OCI-M1 (cell line): ENCODE measurements at regions not wholly inside any gene's neighbourhood (a gene's known extent, or its start where the extent isn't known, plus 50 kb on each side); places are given as distances from the start of the nearest gene placed in this dataset.
A peak's percentile ranks its signal among the peaks of the same experiment; 100 is the strongest.

Experiments used
- DNase-seq: peaks from one replicate; lab custom pipeline; 2025; lab: John Stamatoyannopoulos, UW

DNA sequence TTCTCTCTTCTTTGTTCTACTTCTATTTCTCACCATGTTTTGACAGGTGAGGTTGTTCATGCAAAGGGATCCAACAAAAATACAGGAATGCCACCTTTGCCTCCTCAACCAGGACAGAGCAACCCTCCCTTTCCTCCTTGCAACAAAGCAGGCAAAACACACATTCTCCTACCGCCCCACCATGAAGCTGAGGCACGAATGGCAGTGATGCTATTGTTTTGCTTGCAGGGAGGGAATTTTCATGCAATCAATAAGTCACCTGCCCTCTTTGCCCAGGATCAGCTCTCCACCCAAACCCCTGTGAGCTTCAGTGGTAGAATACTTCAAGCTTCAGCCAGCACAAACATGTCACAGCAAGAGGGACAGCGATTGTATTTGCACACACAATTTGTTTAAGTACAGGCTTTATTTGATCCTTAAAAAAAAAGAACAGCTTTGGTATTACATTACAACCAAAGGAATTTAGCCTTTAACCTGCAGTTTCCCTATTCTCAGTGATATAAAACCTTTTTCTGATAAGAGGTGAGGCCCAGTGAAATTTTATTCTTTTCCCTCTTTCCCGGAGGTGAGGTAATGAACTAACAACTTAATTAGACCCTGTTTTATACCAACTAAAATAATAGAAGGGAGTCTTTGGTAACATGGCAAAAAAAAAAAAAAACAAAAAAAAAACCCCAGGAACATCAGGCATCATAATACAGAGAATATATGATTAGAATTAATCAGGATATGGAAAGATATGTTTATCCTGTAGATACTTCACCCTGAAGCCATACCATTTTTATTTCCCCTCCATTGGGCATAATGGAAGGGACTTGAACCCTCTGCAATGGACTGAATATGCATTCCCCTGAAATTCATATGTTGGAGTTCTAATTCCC lies 87.0 kb upstream of the EEA1 start:
- no peak for DNase-seq

DNA sequence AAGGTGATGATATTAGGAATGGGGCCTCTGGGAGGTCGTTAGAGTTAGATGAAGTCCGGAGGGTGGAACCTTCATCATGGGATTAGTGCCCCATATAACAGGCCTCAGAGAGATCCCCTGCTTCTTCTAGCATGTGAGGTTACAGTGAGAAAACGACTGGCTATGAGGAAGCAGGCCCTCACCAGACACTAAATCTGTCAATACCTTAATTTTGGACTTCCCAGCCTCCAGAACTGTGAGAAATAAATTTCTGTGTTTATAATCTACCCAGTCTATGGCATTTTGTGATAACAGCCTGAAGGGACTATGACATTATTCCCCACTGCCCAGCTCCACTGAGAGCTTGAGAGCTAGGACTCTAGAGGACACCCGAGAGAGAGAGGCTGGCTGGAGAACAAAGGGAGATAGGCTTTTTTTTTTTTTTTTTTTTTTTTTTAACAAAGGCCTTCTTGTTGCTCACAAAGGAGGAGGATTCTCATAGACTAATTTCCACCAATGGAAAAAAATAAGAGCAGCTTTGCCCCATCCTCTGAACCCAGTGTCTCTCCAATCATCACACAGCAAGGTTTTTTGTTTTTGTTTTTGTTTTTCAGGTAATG lies 87.8 kb upstream of the EEA1 start:
- no peak for DNase-seq

DNA sequence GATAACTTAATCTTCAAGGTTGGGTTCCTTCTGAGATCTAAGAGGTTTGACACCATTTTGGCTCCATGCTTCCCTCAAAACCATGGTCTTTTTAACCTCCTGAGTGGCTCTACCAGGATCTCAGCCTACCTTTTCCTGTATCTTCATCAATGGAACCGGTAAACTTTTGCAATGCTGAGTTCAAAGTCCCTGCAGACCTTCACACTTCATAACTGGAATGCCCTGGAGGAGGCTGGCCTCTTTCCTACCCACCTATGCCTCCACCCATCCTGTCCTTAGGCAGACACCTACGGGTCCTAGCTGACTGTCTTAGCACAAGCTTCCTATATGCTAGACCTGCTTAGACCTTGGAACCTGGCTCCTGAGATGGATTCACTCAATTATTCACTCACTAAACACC lies 89.5 kb upstream of the EEA1 start:
- DNase-seq, result no peak

DNA sequence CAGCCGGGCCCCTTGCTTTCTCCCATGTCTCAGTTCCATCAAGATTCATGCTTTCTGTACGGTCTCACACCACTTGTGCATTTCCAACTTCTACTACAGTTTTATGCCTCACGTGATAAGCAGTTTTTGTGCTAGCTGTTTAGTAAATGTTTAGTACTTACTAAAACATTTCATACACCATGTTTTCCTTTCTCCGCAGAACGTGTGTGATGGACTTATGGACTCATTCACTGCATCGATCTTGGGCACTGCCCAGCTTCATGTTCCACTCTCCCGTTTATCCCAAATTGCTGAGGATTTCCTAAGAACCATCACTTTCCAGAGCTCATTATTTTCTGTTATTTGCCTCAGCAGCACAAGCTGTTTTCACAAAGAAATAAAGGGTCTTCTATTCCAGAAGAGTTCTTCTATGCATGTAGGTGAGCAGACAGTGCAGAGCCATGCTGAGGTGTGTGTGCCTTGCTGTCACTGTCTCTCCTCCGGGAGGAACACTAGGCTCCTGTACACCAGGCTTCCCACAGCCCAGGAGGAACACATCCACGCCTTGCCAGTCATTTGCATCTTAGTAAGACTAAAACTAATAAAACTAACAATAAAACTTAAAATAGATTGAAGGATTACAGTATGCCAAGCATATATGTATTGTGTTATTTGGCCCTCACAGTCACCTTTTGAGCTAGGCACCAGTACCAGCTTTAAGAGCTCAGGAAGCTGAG lies 90.3 kb upstream of the EEA1 start:
- DNase-seq, result no peak

DNA sequence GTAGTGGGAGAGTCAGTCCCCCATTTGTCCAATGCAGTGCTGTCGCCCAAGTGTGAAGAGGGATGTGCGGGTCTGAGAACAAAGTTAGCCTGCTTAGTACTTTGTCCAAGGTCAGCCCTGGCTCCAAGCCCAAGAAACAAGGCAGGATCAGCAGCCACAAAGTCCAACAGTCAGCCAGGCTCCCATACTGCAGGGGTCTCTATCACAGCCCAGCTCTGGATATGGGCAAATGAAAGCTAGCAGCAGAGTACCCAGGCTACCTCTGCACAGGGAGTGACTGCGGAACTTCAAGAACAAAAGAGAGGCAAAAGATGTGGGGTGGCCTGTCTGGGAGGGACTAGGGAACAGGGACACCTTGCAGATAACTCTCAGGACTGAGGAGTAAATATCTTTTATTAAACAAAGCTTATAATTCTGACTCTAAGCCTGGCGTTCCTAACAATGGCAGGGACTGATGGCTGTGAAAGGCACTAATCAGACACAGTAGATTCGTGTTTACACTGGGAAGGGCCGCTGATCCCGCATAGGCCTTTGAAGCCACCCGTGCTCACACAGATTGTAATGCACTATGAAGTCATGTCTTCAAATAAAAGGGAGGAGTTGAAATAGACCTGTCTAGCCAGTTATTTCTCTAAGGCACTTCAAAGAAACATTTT lies 91.0 kb upstream of the EEA1 start:
- no peak for DNase-seq

DNA sequence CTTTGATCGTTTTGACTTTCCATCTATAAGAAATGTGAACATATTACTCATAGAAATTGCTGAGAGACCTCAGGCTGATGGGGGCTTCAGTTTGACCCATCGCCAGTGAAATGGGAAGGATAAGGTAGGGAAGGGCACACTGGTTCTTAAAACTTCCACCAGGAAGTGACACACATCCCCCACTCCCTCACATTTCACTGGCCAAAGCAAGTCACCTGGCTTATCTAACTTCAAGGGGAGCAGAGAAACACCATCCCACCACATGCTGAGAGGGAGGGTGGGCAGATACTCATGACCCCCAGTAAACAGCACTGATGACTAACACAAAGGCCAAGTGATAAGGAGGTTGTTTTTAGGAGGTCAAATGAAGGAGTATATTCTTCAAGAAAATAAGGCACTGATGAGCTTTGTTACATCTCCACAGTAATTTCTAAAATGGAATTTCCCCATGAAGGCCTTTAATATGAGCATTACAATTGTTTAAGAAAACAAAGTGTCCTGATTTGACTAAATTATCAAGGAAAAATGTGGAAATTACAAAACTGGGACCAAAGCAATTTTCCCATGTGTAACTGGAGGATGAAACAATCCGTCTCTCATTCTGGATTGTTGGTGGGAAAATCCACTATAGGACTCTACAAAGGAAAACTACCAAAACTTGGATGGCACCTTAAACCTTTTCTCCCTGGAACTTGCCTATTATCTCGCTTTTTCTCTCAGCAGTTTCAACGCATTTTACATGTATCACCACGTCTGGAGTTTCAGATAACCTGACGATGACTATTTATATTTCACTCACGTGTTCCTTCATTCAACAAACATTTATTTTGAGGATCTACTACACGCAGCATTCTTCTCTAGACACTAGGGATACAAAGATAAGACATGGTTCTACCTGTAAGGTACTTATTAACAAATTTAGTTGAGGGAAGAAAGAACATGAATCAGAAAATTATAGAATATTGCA lies 91.8 kb upstream of the EEA1 start:
- DNase-seq, result peak; percentile 55

DNA sequence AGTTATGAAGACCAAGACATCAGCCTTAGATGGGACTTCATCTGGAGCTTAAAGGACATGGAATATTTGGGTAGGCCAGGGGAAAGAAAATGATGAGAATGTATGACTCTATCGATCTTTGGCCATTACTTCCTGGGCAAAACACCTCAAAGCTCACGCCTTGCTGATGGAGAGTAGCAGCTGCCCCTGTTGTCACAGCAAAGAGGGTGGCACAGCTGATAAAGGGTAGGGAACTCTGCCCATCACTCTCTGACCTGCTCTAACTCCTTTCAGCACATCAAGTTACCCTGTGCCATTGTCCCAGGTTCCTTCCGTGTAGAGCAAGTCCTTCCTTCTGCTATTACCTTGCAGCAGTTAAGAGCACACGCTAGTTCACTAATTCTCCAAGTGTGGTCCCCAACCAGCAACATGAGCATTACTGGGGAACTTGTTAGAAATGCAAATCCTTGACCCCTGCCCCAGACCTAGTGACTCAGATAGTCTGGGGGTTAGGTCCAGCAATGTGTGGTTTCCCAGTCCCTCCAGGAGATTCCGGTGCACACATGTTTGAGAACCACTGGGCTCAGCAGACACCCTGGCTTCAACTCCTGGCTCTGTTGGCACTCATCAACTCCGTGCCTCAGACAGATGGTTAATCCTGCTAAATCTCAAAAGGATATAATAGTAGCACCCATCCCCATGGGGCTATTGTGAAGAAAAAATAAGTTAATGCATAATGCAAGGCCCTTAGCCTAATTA lies 93.7 kb upstream of the EEA1 start:
- no peak for DNase-seq

DNA sequence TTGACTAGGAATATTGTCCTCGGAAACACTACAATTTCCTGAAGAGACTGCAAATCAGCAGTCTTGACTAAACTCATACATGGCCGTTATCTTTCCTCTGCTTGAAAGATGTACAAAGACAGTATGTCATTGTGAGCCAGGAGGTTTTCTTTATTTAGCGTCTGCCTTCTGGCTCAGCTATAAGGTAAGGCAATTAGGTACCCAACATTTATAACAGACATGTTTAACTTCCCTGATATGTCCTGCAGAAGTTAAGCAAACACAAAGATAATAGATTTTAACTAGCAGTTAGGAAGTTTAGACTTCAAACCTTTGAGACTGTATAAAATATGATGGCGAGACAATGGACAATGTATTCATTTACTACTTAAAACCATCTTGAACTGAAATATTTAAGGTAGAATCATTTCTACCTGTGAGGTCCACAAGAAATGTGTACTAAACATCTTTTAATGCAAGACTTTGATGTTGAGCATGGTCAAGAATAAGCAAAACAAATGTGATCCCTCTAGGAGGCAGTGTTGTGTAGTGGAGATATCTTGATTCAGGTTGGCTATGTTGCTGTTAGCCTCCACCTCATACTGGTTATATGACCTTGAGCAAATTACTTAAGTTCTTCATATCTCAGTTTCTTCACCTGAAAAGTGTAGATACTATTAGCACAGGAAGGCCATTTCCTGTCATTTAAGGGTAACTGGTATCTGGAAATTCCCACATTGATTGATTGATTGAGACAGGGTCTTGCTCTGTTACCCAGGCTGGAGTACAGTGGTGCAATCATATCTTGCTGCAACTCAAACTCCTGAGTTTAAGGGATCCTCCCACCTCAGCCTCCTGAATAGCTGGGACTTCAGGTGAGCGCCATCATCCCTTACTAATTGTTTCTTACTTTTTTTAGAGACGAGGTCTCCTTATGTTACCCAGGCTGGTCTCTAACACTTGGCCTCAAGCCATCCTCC lies 96.3 kb upstream of the EEA1 start:
- peak; percentile 76 for DNase-seq

DNA sequence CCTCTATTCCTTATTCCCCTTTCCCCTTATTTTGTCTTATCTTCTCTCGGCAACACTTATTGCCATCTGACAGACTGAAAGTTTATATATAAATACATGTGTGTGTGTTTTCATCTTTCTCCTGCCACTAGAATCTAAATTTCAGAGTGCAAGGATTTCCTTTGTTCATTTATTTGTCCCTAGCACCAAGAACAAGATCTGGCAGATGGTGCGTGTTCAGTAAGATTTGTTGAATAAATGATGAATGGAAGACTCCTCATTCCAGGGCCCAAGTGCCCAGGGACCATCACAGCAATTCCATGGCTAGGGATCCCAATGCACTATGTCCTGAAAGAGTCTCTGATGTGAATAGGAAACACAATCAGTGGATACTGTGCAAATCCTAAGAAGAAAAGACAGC lies 97.9 kb upstream of the EEA1 start:
- no peak for DNase-seq

DNA sequence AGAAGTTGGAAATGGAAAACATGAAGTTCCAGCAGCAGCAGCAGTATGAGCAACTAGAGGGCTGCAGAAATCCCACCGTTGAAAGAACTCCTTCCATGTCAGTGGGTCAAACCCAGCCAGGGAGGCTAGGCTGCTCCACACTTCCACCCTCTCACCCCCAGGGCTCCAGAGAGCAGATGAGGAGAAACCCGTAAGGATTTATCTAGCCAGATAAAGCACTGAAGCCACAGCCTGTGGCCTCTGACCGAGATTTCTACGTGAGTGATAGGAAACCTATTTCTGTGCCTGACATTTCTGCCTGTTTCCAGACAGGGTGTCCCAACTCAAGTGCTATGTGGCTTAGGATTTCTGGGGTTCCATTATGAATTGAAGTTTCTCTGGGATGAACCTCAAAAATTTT lies 100.0 kb upstream of the EEA1 start:
- DNase-seq, result peak; percentile 30

DNA sequence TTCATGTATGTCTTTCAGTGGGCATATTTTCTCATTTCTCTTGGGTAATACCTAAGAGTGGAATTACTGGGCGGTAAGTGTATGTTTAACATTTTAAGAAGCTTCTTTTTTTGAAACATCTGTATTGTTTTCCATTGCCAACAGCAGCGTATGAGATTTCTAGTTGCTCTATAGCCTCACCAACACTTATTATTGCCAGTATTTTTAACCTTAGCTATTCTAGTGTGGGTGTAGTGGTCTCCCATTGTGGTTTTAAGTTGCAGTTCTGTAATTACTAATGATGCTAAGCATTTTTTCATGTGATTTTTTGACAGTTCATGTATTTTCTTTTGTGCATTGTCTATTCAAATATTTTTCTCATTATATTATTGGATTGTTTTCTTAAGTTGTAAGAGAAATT lies 101.9 kb upstream of the EEA1 start:
- no peak for DNase-seq

DNA sequence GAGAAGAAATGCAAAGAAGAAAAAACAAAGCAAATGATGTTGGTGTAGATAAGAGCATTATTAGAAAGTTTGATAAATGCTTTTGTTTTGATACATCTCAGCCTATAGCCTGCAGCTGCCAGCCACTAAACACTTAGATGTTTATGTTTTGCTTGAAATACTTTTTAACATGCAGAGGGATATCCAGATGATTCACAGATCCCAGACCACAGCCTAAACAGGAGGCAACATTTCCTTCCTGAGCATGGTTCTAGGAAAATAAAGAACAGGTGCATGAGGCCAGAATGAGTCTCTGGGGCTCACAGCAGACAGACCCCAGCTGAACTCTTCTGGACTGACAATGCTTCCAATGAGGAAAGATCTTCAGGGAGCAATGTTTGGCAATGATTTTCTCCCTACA lies 103.7 kb upstream of the EEA1 start:
- DNase-seq, result no peak

DNA sequence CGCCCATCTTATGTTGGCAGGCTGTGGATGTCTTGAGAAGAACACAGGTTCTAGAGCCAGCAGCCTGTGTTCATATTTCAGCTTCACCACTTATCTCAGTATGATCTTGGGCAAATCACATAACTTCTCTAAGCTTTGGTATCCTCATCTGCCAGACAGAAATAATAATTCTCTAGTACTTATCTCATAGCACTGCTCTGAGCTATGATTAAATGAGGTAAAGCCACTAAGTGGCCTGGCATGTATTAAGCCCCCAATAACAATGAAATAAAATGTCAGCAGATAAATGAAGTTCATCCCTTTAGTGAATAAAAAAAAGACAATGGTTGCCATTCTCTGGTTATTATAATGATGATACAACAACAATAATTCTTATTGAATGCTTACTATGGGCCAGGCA lies 104.9 kb upstream of the EEA1 start:
- DNase-seq, result no peak

DNA sequence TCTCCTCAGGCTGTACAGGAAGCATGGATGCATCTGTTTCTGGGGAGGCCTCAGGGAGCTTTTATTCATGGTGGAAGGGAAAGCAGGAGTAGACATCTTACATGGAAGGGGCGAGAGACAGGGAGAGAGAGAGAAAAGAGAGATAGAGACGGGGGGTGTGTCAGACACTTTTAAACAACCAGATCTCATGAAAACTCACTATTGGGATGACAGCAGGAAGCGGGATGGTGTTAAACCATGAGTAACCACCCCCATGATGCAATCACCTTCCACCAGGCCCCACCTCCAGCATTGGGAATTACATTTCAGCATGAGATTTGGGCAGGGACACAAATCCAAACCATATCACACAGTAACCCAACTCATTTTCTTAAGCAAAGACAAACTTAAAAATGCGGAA lies 110.0 kb upstream of the EEA1 start:
- no peak for DNase-seq

DNA sequence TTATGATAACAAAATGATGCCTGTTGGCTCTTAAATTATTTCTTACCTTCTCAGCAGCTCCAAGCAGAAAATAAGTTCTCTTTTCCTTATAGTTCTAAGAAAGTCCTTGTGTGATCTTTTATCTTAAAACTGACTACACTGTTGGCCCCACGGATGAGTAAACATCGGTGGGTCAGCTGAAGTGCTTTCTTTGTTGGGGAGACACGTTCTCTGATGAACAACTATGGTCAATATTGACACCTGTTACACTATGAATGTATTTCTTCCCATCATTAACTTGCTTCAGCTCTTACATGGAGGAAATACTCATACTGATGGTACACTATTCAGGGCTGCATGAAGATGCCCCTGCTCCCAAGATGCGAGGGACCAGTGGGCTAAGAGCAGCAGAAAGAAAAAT lies 110.8 kb upstream of the EEA1 start:
- no peak for DNase-seq

DNA sequence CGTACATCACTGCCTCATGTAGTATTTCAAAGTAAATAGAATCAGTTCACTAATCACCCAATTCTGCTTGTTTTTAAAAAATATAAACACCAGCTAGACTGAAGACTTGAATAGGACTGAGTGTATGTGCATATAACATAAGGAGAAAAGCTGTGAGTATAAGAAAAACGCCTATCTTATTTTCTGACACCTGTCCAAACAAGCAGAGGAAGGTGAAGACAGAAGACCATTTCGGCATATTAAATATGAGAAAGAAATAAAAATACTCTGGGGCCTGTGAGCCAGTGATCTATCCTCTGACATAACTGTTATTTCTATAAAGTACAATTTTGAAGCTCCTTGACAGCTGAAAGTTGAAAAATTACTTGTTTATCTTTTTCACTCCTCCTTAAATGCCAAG lies 111.3 kb upstream of the EEA1 start:
- DNase-seq, result no peak

DNA sequence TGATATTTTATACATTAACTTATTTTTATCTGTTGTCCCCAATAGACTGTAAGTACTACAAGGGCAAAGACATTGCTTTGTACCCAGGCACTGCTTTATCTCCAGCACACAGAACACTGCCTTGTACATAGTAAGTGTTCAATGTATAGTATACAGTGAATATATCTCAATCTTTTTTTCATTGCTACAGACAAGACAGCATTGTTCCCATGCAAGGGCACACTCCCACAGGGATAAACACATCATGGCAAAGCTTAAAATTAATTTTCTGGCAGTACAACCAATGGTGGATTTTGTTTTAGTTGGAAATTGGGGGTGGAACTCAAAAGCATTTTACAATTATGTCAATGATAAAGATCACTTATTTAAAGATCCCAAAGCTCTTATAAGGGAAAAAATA lies 112.3 kb upstream of the EEA1 start:
- no peak for DNase-seq

DNA sequence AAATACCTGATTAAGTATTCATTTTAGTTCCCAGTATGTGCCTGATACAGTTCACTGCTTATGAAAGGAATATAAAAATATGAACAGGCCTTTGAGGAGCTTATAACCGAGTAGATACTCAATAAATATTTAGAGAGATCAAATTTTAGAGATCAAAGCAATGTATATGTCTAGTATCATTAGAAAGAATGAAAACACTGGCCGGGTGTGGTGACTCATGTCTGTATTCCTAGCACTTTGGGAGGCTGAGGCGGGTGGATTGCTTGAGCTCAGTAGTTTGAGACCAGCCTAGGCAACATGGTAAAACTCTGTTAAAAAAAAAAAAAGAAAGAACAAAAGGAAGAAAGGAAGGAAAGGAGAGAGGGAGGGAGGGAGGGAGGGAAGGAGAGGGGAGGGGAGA lies 113.2 kb upstream of the EEA1 start:
- no peak for DNase-seq

DNA sequence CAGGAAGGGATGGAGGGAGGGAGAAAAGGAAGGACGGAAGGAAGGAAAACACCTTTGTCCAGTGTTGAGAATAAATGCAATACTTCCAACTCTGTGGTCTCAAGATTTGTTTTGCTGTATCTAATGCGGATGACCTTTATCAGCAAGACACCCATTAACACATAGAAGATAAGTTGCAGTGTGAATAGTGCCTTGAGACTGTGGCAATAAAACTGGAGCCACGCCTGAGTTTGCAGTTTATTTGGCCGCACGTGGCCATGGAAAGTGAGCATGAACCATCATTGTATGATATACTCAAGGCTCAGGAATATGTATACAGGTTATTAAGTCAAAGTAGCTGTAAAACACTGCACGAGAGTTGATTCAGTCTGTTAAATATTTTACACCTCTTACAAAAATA lies 113.6 kb upstream of the EEA1 start:
- DNase-seq, result no peak
